ENCODE measurements at regions not wholly inside any gene's neighbourhood (a gene's known extent, or its start where the extent isn't known, plus 50 kb on each side); places are given as distances from the start of the nearest gene placed in this dataset.

DNA sequence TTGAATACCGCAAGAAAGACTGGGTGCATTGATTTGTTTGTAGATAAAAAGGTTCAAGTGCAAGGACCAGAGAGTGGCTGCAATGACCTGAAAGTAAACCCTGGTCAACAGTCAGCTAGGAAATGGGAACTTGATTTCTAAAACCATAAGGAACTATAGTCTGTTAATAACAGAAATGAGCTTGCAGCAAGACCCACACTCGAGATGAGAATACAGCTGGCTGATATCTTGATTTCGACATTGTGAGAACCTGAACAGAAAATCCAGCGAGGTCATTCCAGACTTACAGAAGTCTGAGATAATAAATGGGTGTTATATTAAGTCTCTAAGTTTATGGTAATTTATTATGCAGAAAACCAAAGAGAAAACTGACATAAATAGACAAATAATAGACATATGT is 177.3 kb downstream of the NFKBIZ start:
- peak overlapping the region; percentile 39 to 76 (median 52) for H3K27ac Mint-ChIP-seq
- H3K4me3 ChIP-seq (replicated peaks in 1 of 3; ENCODE audit: low read depth in 2 of 3, low read length in 3 of 3), result peak overlapping the region in 1 of 3 experiments; percentile 25
- intact Hi-C loops (cut with micrococcal nuclease), result loop anchor here (10.0 kb wide), 3 partner anchors 62 to 212 kb away; partner anchors contain the start of gene NFKBIZ (in 1 of the 2)

DNA sequence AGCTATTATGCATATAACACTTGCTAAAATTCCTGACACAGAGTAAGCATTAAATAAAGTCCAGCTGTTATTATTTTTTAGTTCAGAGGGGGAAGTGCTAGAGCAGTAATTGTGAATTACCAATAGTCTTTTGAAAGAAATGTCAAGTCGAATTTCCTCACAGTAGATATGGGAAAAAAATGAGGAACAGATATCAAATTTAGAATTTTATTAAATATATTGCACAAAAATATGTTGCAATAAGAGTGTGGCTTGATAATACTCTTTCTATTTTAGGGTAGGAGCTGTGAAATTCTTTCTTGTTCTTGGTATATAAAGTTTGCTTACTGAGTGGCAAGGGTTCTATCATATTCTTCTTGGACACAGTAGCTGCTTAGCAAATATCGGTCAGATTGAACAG is 181.3 kb downstream of the NFKBIZ start:
- TF ChIP-seq CTCF (IDR thresholded peaks at IDR 0.05), result no peak
- Histone ChIP-seq H3K36me3 (replicated peaks in 1 of 2; ENCODE audit: control insufficient read depth in 1 of 2, insufficient read depth in 2 of 2, low read length in 2 of 2) (no peaks in the 10 kb centered on the region), H3K9ac (ENCODE audit: insufficient read depth, low read length, poor library complexity, severe bottlenecking) (no peak overlapping the region), H2AFZ (ENCODE audit: insufficient read depth, low read depth, low read length, poor library complexity, severe bottlenecking) (no peak overlapping the region), H3K79me2 (ENCODE audit: insufficient read depth, low read length) (no peaks in the 10 kb centered on the region), H3K4me1 (ENCODE audit: control insufficient read depth in 1 of 2, insufficient read depth in 2 of 2, low read length in 2 of 2) (peaks cover 31 to 69% of the 10 kb centered on the region in 2 donors), H3K4me3 (replicated peaks in 1 of 3; ENCODE audit: low read depth in 2 of 3, low read length in 3 of 3) (peak overlapping the region in 1 of 3 experiments; percentile 39), H3K27ac (ENCODE audit: low read depth in 1 of 2, low read length in 2 of 2) (peak overlapping the region in 1 of 2 donors; percentile 26), H3K27me3 (ENCODE audit: control insufficient read depth in 2 of 2, insufficient read depth in 2 of 2, low read length in 2 of 2) (no peaks in the 10 kb centered on the region), H3K4me2 (replicated peaks; ENCODE audit: extremely low read depth, low read length, poor library complexity, severe bottlenecking) (peak overlapping the region; percentile 38), H3K9me3 (replicated peaks in 1 of 2; ENCODE audit: control insufficient read depth in 1 of 2, insufficient read depth in 1 of 2, low read length in 2 of 2) (no peaks in the 10 kb centered on the region), H4K20me1 (ENCODE audit: insufficient read depth, low read length) (no peaks in the 10 kb centered on the region)
- no peaks in the 10 kb centered on the region for H3K36me3 Mint-ChIP-seq
- no peaks in the 10 kb centered on the region for H3K9me3 Mint-ChIP-seq
- peak in 2 of 3 donors; percentile 32 to 63 for DNase-seq
- peak overlapping the region in 6 of 7 donors; percentile 10 to 80 (median 53) for H3K27ac Mint-ChIP-seq
- H3K27me3 Mint-ChIP-seq (ENCODE audit: low read depth in 3 of 3), result peaks cover 0 to 1% (median 0%) of the 10 kb centered on the region in 3 donors
- WGBS (ENCODE audit: insufficient coverage), result no CpG with 5 or more reads among the region's 2 CpGs
- H3K4me1 Mint-ChIP-seq, result peaks cover 35% of the 10 kb centered on the region
- intact Hi-C loops (cut with micrococcal nuclease), result loop anchor here (5.0 to 10.0 kb wide), 2 partner anchors 43 to 136 kb away; no protein-coding TSS in a partner anchor
- H3K4me3 Mint-ChIP-seq, result no peak overlapping the region

More for the DNA sequence above, 177.3 kb downstream of the NFKBIZ start:
- Mint-ChIP-seq H3K36me3 (no peaks in the 10 kb centered on the region), H3K27me3 (ENCODE audit: low read depth in 3 of 3) (peaks cover 0 to 1% (median 0%) of the 10 kb centered on the region in 3 donors), H3K4me1 (peaks cover 47% of the 10 kb centered on the region), H3K9me3 (no peaks in the 10 kb centered on the region), H3K4me3 (peak overlapping the region in 1 of 2 donors; percentile 44)
- H4K20me1 ChIP-seq (ENCODE audit: insufficient read depth, low read length), result no peaks in the 10 kb centered on the region
- no peaks in the 10 kb centered on the region for H3K9me3 ChIP-seq (replicated peaks in 1 of 2; ENCODE audit: control insufficient read depth in 1 of 2, insufficient read depth in 1 of 2, low read length in 2 of 2)
- TF ChIP-seq CTCF (IDR thresholded peaks at IDR 0.05), result no peak
- H3K79me2 ChIP-seq (ENCODE audit: insufficient read depth, low read length), result no peaks in the 10 kb centered on the region
- peak; percentile 37 to 62 (median 57) for DNase-seq
- H3K27ac ChIP-seq (ENCODE audit: low read depth in 1 of 2, low read length in 2 of 2), result peak overlapping the region in 1 of 2 donors; percentile 24
- peak overlapping the region; percentile 71 for H3K4me2 ChIP-seq (replicated peaks; ENCODE audit: extremely low read depth, low read length, poor library complexity, severe bottlenecking)
- H3K4me1 ChIP-seq (ENCODE audit: control insufficient read depth in 1 of 2, insufficient read depth in 2 of 2, low read length in 2 of 2), result peaks cover 45 to 66% of the 10 kb centered on the region in 2 donors
- no peaks in the 10 kb centered on the region for H3K36me3 ChIP-seq (replicated peaks in 1 of 2; ENCODE audit: control insufficient read depth in 1 of 2, insufficient read depth in 2 of 2, low read length in 2 of 2)
- no peak overlapping the region for H3K9ac ChIP-seq (ENCODE audit: insufficient read depth, low read length, poor library complexity, severe bottlenecking)
- no CpG with 5 or more reads among the region's 4 CpGs for WGBS (ENCODE audit: insufficient coverage)
- H2AFZ ChIP-seq (ENCODE audit: insufficient read depth, low read depth, low read length, poor library complexity, severe bottlenecking), result no peak overlapping the region
- H3K27me3 ChIP-seq (ENCODE audit: control insufficient read depth in 2 of 2, insufficient read depth in 2 of 2, low read length in 2 of 2), result no peaks in the 10 kb centered on the region
